HUES48 (cell line): ENCODE measurements at regions not wholly inside any gene's neighbourhood (a gene's known extent, or its start where the extent isn't known, plus 50 kb on each side); places are given as distances from the start of the nearest gene placed in this dataset.

Experiments
- H3K27ac ChIP-seq: one replicate; pipeline ENCODE4 v1.7.0; 2013; ENCODE audit warnings: low read depth, low read length, inconsistent platforms
- H3K27me3 ChIP-seq: 2 replicates; pipeline ENCODE4 v1.6.1; 2013; ENCODE audit warnings: mild to moderate bottlenecking, low read length; ENCODE audit not compliant: control insufficient read depth, insufficient read depth
- H3K36me3 ChIP-seq: 2 replicates; pipeline ENCODE4 v1.6.1; 2013; ENCODE audit warnings: low read length; ENCODE audit not compliant: control insufficient read depth, insufficient read depth
- H3K4me1 ChIP-seq: 2 replicates; pipeline ENCODE4 v1.6.1; 2013; ENCODE audit warnings: mild to moderate bottlenecking, low read length; ENCODE audit not compliant: control insufficient read depth, insufficient read depth
- H3K4me3 ChIP-seq: 2 replicates; pipeline ENCODE4 v1.5.1; 2013; ENCODE audit warnings: mild to moderate bottlenecking, low read depth, low read length
- H3K9ac ChIP-seq: 2 replicates; pipeline ENCODE4 v1.6.1; 2013; ENCODE audit warnings: mild to moderate bottlenecking, low read depth, low read length, moderate library complexity
- H3K9me3 ChIP-seq: 2 replicates; pipeline ENCODE4 v1.6.1; 2013; ENCODE audit warnings: low read length; ENCODE audit not compliant: control insufficient read depth, insufficient read depth

- no peak overlapping the region for H3K9ac ChIP-seq
- H3K4me1 ChIP-seq, result peaks cover 22% of the 10 kb centered on the region
- H3K4me3 ChIP-seq, result no peak overlapping the region
Observed at GRCh38 chr14:22476887-22477286, 112.1 kb downstream of the DAD1 start.

GRCh38 chr14:22476005-22476751 is 112.8 kb downstream of the DAD1 start:
- Histone ChIP-seq H3K9me3 (no peaks in the 10 kb centered on the region), H3K4me1 (peaks cover 25% of the 10 kb centered on the region), H3K27me3 (no peaks in the 10 kb centered on the region), H3K9ac (no peak overlapping the region), H3K4me3 (no peak overlapping the region), H3K27ac (no peak overlapping the region), H3K36me3 (no peaks in the 10 kb centered on the region)

More at GRCh38 chr14:22476887-22477286, 112.1 kb downstream of the DAD1 start:
- Histone ChIP-seq H3K27me3 (no peaks in the 10 kb centered on the region), H3K27ac (no peak overlapping the region), H3K9me3 (no peaks in the 10 kb centered on the region), H3K36me3 (no peaks in the 10 kb centered on the region)

- no peak overlapping the region for H3K4me3 ChIP-seq
- H3K9ac ChIP-seq, result no peak overlapping the region
- peaks cover 25% of the 10 kb centered on the region for H3K4me1 ChIP-seq
- no peaks in the 10 kb centered on the region for H3K9me3 ChIP-seq
- no peaks in the 10 kb centered on the region for H3K36me3 ChIP-seq
- H3K27ac ChIP-seq, result no peak overlapping the region
- H3K27me3 ChIP-seq, result no peaks in the 10 kb centered on the region
Observed at GRCh38 chr14:22475381-22475780, 113.6 kb downstream of the DAD1 start.

DNA sequence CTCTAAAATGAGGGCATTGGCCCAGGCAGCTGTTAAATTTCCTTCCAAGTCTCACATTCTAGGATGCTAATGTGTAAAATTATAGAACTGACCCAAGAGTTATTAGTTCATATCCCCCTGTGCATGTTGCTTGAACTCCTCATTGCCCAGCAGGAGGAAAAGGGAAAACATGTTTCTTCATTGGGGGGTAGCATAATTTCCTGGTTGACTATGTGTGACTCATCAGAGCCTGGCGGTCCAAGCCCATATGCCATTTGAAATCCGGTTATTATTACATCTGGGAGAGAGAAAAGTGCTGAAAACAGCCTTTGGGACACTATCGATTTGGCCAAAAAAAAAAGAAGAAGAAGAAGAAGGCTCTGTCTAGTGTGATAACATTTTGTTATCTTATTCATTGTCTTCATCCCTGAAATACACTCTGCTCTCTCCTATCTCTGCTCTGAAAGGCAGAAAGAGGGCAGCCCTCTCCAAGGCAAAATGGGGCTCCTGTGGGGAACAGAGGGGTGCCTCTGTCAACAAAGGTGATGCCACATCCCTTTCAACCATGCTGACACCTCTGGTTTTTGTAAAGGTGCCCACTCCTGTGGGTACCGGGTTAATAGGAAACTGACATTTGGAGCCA is 114.2 kb downstream of the DAD1 start:
- H3K27me3 ChIP-seq, result no peaks in the 10 kb centered on the region
- peaks cover 21% of the 10 kb centered on the region for H3K4me1 ChIP-seq
- no peaks in the 10 kb centered on the region for H3K36me3 ChIP-seq
- no peak overlapping the region for H3K27ac ChIP-seq
- H3K9ac ChIP-seq, result no peak overlapping the region
- no peak overlapping the region for H3K4me3 ChIP-seq
- no peaks in the 10 kb centered on the region for H3K9me3 ChIP-seq

DNA sequence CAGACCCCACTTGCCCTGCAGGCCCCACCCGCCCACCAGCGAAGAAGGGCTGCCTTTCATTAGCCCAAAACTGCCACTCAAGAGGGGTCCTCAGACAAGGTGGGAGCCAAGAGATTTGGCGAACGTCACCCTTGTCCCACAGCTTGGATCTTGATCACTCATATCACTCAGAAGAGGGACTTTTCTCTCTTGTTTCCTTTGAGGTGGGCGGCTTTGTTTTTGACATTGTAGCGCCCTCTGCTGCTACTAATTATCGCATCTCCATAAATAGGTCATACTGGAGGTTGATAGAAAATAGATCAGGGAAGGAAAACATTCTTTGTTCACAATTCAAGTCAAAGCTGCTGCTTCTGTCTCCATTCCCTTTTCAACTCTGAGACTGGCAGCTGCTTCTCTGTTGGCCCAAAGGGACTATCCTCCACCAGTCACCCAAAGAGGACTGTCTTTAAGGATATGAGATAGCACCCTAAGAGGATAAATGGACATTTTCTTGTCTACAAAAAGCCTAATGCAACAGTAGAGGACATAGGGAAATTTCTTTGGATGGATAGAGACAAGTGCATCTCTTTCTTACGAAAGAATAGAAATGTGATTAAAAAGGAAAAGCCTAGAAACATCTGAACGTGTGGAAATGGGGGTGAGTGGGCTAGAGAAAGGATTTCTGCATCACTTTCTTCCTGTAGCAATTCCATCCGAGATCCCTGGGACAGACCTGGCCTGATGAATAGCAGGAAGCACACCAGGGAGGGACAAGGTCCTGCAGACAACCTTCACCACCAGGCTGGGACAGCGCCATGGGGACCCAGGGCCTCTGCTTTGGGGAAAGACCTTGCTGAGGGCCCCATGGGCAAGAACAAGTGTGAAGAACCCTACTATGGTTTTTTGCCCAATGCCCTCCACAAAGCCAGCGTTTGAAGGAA is 115.8 kb downstream of the DAD1 start:
- Histone ChIP-seq H3K4me3 (no peak overlapping the region), H3K27ac (no peak overlapping the region), H3K36me3 (no peaks in the 10 kb centered on the region), H3K27me3 (no peaks in the 10 kb centered on the region), H3K9me3 (no peaks in the 10 kb centered on the region), H3K9ac (no peak overlapping the region), H3K4me1 (peaks cover 9% of the 10 kb centered on the region)

GRCh38 chr14:22472466-22472865 is 116.6 kb downstream of the DAD1 start:
- H3K9ac ChIP-seq, result no peak overlapping the region
- no peaks in the 10 kb centered on the region for H3K9me3 ChIP-seq
- H3K36me3 ChIP-seq, result no peaks in the 10 kb centered on the region
- H3K27ac ChIP-seq, result no peak overlapping the region
- peaks cover 9% of the 10 kb centered on the region for H3K4me1 ChIP-seq
- H3K4me3 ChIP-seq, result no peak overlapping the region
- H3K27me3 ChIP-seq, result no peaks in the 10 kb centered on the region

DNA sequence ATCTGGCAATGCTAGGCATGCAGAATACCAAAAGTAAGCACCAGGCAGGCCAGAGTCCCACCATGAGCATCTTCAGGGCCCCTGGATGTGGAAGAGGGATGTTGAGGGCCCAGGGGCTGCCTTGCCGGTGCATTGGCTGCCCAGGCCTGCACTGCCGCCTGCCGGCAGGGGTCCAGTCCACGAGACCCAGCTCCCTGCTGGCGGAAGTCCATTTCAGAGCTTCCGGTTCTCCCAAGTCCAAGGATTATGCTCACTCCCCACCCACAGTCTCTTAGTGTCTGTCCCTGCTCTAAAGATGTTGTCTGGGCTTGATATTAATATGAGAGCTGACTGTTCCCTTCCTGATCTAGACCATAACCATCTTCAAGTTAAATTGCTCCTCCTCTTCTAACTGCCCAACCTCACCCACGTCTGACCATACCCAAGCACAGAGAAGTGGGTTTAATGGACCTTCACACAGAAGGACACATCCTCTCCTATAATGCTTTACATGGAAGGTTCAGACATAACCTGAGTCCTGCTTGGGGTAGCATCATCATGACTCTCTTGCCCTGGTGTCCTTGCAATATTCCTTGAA is 117.4 kb downstream of the DAD1 start:
- Histone ChIP-seq H3K9me3 (no peaks in the 10 kb centered on the region), H3K9ac (no peak overlapping the region), H3K4me1 (peaks cover 9% of the 10 kb centered on the region), H3K36me3 (no peaks in the 10 kb centered on the region), H3K4me3 (no peak overlapping the region), H3K27me3 (no peaks in the 10 kb centered on the region), H3K27ac (no peak overlapping the region)

DNA sequence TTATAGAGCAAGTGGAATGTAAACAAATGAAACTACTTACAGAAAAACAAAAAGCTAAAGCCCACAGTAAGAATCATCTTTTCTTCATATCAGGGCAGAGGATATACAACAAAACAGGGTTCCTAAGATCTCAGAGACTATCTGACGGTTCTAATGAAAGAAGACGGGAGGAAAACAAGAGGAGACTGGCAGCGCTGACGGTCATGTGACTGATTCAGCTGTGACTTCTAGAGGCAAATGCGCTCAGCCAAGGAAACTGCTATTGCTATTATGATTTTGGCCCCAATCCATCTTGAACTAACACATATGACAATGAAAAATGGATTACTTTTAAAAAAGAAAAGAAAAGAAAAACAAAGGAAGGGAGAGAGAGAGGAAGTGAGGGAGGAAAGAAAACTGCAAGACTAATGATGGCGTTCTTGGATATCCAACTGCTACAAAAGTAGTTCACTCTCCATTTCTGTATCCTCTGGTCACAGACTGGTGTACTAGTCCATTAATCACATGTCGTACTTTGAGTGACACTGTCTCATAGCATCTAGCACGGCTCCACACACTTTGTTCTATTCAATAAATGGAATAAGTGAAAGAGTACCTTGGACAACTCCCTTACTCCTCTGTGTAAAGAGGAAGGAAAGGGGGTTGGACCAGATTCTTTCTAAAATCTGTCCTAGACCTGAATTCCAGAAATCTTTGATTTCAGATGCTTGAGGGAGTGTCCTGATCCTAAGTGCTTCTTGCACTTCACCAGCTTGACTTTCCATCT is 119.3 kb downstream of the DAD1 start:
- H3K27me3 ChIP-seq, result no peaks in the 10 kb centered on the region
- H3K4me3 ChIP-seq, result no peak overlapping the region
- H3K9me3 ChIP-seq, result no peaks in the 10 kb centered on the region
- peaks cover 4% of the 10 kb centered on the region; the same call in 1 of the 2 replicates for H3K4me1 ChIP-seq
- no peak overlapping the region for H3K9ac ChIP-seq
- H3K36me3 ChIP-seq, result no peaks in the 10 kb centered on the region
- H3K27ac ChIP-seq, result no peak overlapping the region

DNA sequence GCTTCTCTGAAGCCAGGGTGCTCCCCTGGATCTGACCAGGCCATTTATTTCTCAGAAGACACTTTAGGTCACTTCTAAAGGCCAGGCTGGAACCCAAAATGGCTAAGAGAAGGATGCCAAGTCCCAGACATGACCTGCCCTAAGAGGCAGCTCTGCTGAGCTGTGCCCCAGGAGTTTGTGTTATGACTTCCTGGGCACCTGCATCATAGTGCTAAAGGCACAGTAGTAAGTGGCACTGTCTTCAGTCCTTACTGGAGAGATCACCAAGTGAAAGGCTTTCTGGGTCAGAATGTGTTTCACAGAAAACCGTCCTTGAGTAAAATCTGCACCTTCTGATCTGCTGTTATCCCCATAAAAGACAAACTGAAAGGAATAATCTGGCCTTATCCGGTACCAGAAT is 120.2 kb downstream of the DAD1 start:
- Histone ChIP-seq H3K27me3 (no peaks in the 10 kb centered on the region), H3K9me3 (no peaks in the 10 kb centered on the region), H3K9ac (no peak overlapping the region), H3K36me3 (no peaks in the 10 kb centered on the region), H3K4me3 (no peak overlapping the region), H3K4me1 (peaks cover 4% of the 10 kb centered on the region; the same call in 1 of the 2 replicates), H3K27ac (no peak overlapping the region)

DNA sequence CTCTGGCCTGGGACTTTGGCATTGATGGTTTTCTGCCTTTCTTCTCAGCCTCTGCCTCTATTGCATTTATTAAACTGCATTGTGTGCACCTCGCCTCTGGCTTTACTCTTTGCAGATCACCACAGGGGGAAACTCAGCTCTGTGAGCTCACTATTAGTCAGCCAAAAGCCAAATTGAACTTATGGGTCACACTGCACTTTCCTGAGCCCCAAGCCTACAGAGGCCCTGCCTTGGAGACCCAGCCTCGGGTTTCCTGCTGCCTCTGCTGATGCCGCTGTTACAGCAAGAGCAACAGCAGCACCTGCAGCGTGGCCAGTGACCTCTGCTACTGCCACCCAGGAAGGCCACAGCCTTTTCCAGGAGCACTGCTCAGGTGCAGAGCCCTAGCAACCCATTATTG is 122.5 kb downstream of the DAD1 start:
- Histone ChIP-seq H3K4me3 (no peak overlapping the region), H3K9ac (no peak overlapping the region), H3K4me1 (no peaks in the 10 kb centered on the region), H3K27ac (no peak overlapping the region), H3K27me3 (no peaks in the 10 kb centered on the region), H3K9me3 (no peaks in the 10 kb centered on the region), H3K36me3 (no peaks in the 10 kb centered on the region)
